ENCODE measurements at regions not wholly inside any gene's neighbourhood (a gene's known extent, or its start where the extent isn't known, plus 50 kb on each side); places are given as distances from the start of the nearest gene placed in this dataset.

- Histone ChIP-seq H3K79me2 (ENCODE audit: insufficient read depth, low read length) (no peaks in the 10 kb centered on the region), H3F3A (ENCODE audit: insufficient read depth, low read length) (no peaks in the 10 kb centered on the region), H3K9me3 (ENCODE audit: low read length) (no peaks in the 10 kb centered on the region), H3K4me2 (ENCODE audit: low read length) (no peak overlapping the region), H3K27ac (ENCODE audit: low read depth, low read length, poor library complexity, severe bottlenecking) (no peak overlapping the region), H3K36me3 (ENCODE audit: insufficient read depth, low read length) (no peaks in the 10 kb centered on the region), H3K27me3 (ENCODE audit: insufficient read depth, low read length) (no peaks in the 10 kb centered on the region), H3K4me3 (ENCODE audit: low read depth, low read length, poor library complexity, severe bottlenecking) (no peak overlapping the region), H4K20me1 (ENCODE audit: insufficient read depth, low read length) (no peaks in the 10 kb centered on the region), H3K4me1 (ENCODE audit: insufficient read depth, low read length, severe bottlenecking) (no peaks in the 10 kb centered on the region), H3K9me2 (ENCODE audit: low read depth, low read length) (no peaks in the 10 kb centered on the region), H2AFZ (ENCODE audit: low read length) (no peak overlapping the region), H3K9ac (ENCODE audit: low read length) (no peak overlapping the region)
- TF ChIP-seq EZH2 (IDR thresholded peaks at IDR 0.05; ENCODE audit: borderline replicate concordance, low read length) (no peak), CTCF (IDR thresholded peaks at IDR 0.05; ENCODE audit: low read length) (no peak)
Observed at GRCh38 chr18:22739789-22740188, 193.3 kb upstream of the RBBP8 start.

- Histone ChIP-seq H3K9ac (ENCODE audit: low read length) (no peak overlapping the region), H2AFZ (ENCODE audit: low read length) (no peak overlapping the region), H3K27ac (ENCODE audit: low read depth, low read length, poor library complexity, severe bottlenecking) (no peak overlapping the region), H3K79me2 (ENCODE audit: insufficient read depth, low read length) (no peaks in the 10 kb centered on the region), H3F3A (ENCODE audit: insufficient read depth, low read length) (no peaks in the 10 kb centered on the region), H3K4me3 (ENCODE audit: low read depth, low read length, poor library complexity, severe bottlenecking) (no peak overlapping the region), H3K4me2 (ENCODE audit: low read length) (no peak overlapping the region), H3K36me3 (ENCODE audit: insufficient read depth, low read length) (no peaks in the 10 kb centered on the region), H3K9me3 (ENCODE audit: low read length) (no peaks in the 10 kb centered on the region), H3K9me2 (ENCODE audit: low read depth, low read length) (no peaks in the 10 kb centered on the region), H4K20me1 (ENCODE audit: insufficient read depth, low read length) (no peaks in the 10 kb centered on the region), H3K4me1 (ENCODE audit: insufficient read depth, low read length, severe bottlenecking) (no peaks in the 10 kb centered on the region), H3K27me3 (ENCODE audit: insufficient read depth, low read length) (no peaks in the 10 kb centered on the region)
- TF ChIP-seq EZH2 (IDR thresholded peaks at IDR 0.05; ENCODE audit: borderline replicate concordance, low read length) (no peak), CTCF (IDR thresholded peaks at IDR 0.05; ENCODE audit: low read length) (no peak)
Observed at GRCh38 chr18:22741318-22741717, 191.8 kb upstream of the RBBP8 start.

GRCh38 chr18:22742409-22742808, 190.7 kb upstream of the RBBP8 start:
- Histone ChIP-seq H3K9ac (ENCODE audit: low read length) (no peak overlapping the region), H3K9me3 (ENCODE audit: low read length) (no peaks in the 10 kb centered on the region), H3K9me2 (ENCODE audit: low read depth, low read length) (no peaks in the 10 kb centered on the region), H3K4me1 (ENCODE audit: insufficient read depth, low read length, severe bottlenecking) (no peaks in the 10 kb centered on the region), H3K27me3 (ENCODE audit: insufficient read depth, low read length) (no peaks in the 10 kb centered on the region), H3K79me2 (ENCODE audit: insufficient read depth, low read length) (no peaks in the 10 kb centered on the region), H3F3A (ENCODE audit: insufficient read depth, low read length) (no peaks in the 10 kb centered on the region), H3K4me2 (ENCODE audit: low read length) (no peak overlapping the region), H2AFZ (ENCODE audit: low read length) (no peak overlapping the region), H4K20me1 (ENCODE audit: insufficient read depth, low read length) (no peaks in the 10 kb centered on the region), H3K4me3 (ENCODE audit: low read depth, low read length, poor library complexity, severe bottlenecking) (no peak overlapping the region), H3K36me3 (ENCODE audit: insufficient read depth, low read length) (no peaks in the 10 kb centered on the region), H3K27ac (ENCODE audit: low read depth, low read length, poor library complexity, severe bottlenecking) (no peak overlapping the region)
- TF ChIP-seq EZH2 (IDR thresholded peaks at IDR 0.05; ENCODE audit: borderline replicate concordance, low read length) (no peak), CTCF (IDR thresholded peaks at IDR 0.05; ENCODE audit: low read length) (no peak)
